Keratinocyte (primary cell): ENCODE measurements at regions not wholly inside any gene's neighbourhood (a gene's known extent, or its start where the extent isn't known, plus 50 kb on each side); places are given as distances from the start of the nearest gene placed in this dataset.

Experiments
- DNase-seq: peaks from one replicate; pipeline ENCODE4 v3.0.0-alpha.2; 2011; ENCODE audit warnings: low read depth, missing footprints, low spot score
- FAIRE-seq: peaks from 2 replicates; lab custom pipeline; 2011; peaks lifted over from hg19 to GRCh38; lab: Jason Lieb, UNC
- H2AFZ ChIP-seq: 2 replicates; pipeline ENCODE4 v1.6.0; 2012; ENCODE audit warnings: low read length, control low read depth, inconsistent platforms; ENCODE audit not compliant: control insufficient read depth
- H3K27ac ChIP-seq: 2 replicates; pipeline ENCODE4 v1.5.1; 2011; ENCODE audit warnings: low read length; ENCODE audit not compliant: control insufficient read depth, insufficient read depth
- H3K27me3 ChIP-seq: 3 replicates; pipeline ENCODE4 v1.6.0; 2011; ENCODE audit warnings: low read length; ENCODE audit not compliant: control insufficient read depth, insufficient read depth; ENCODE audit errors: extremely low read depth
- H3K36me3 ChIP-seq, 2 experiments: 2 replicates in 1 of 2; 3 replicates in 1 of 2; pipeline ENCODE4 v1.5.1; 2011; ENCODE audit warnings: low read length in 2 of 2, mild to moderate bottlenecking in 1 of 2; ENCODE audit not compliant: control insufficient read depth in 2 of 2, insufficient read depth in 2 of 2; ENCODE audit errors: extremely low read depth in 1 of 2
- H3K4me1 ChIP-seq: 3 replicates; pipeline ENCODE4 v1.5.1; 2011; ENCODE audit warnings: low read length; ENCODE audit not compliant: control insufficient read depth, insufficient read depth; ENCODE audit errors: extremely low read depth
- H3K4me2 ChIP-seq: 3 replicates; pipeline ENCODE4 v1.6.0; 2011; ENCODE audit warnings: low read depth, low read length; ENCODE audit not compliant: control insufficient read depth, insufficient read depth; ENCODE audit errors: extremely low read depth
- H3K4me3 ChIP-seq, 3 experiments: fragments of 200-600 bp in 1 of 3; sonication (generic) in 1 of 3; 2 replicates in 2 of 3; 3 replicates in 1 of 3; pipeline ENCODE4 v1.5.1; 2011 to 2016; ENCODE audit warnings: low read length in 3 of 3, mild to moderate bottlenecking in 3 of 3, control low read depth in 2 of 3, inconsistent platforms in 1 of 3, low read depth in 1 of 3, mixed read lengths in 1 of 3, mixed run types in 1 of 3, moderate library complexity in 1 of 3; ENCODE audit not compliant: control insufficient read depth in 2 of 3, insufficient read depth in 2 of 3; ENCODE audit errors: extremely low read depth in 1 of 3
- H3K79me2 ChIP-seq: 2 replicates; pipeline ENCODE4 v1.6.0; 2012; ENCODE audit warnings: low read length; ENCODE audit not compliant: control insufficient read depth, insufficient read depth
- H3K9ac ChIP-seq: 3 replicates; pipeline ENCODE4 v1.6.0; 2011; ENCODE audit warnings: low read length; ENCODE audit not compliant: control insufficient read depth, insufficient read depth; ENCODE audit errors: extremely low read depth
- H3K9me1 ChIP-seq: 3 replicates; pipeline ENCODE4 v1.6.0; 2011; ENCODE audit warnings: low read length; ENCODE audit not compliant: control insufficient read depth, insufficient read depth; ENCODE audit errors: extremely low read depth
- H3K9me3 ChIP-seq: 2 replicates; pipeline ENCODE4 v1.5.1; 2012; ENCODE audit warnings: low read depth, low read length; ENCODE audit not compliant: control insufficient read depth
- H4K20me1 ChIP-seq: 3 replicates; pipeline ENCODE4 v1.6.0; 2011; ENCODE audit warnings: low read length; ENCODE audit not compliant: control insufficient read depth, insufficient read depth; ENCODE audit errors: extremely low read depth
- EZH2 ChIP-seq: IDR thresholded peaks from one replicate; pipeline ENCODE4 v1.6.1; 2012; ENCODE audit warnings: inconsistent platforms, mild to moderate bottlenecking, low read length, moderate library complexity
- dilution Hi-C: fragments of 300-500 bp; cut with MboI; formaldehyde crosslinking; loops from one replicate; pipeline ENCODE4 v1.7.0; 2020; ENCODE audit warnings: low sequenced_read_pairs; ENCODE audit not compliant: extremely low pct_ligation_motif_present
- TF ChIP-seq, protein P1 (sequence below), 3 experiments: IDR thresholded peaks in 1 of 3; conservative IDR thresholded peaks in 1 of 3; optimal IDR thresholded peaks in 1 of 3; 2 replicates in 2 of 3; 3 replicates in 1 of 3; pipeline versions ENCODE3 to v1.5.1; 2011; ENCODE audit warnings: low read length in 3 of 3, mild to moderate bottlenecking in 3 of 3, moderate library complexity in 2 of 3, control low read depth in 1 of 3, inconsistent platforms in 1 of 3; ENCODE audit not compliant: insufficient read depth in 2 of 3; ENCODE audit errors: extremely low read depth in 1 of 3

DNA sequence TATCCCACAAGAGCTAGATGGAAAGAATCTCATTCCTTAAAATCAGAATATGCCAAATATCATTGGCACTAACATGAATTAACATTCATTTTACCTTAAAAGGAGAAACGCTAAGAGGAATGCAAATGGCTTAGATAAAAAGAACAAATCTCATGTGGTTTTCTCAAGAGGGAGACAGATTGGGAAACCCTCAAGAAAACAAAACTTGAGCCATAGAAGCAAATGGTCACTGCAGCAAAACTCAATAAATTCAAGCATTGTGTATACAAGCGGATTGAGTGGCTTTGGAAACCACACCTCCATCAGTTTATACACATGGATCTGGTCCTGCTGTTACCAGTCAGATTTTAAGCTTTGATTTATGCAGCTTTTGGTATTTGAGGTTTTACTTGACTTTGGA is 1331.8 kb upstream of the ZEB2 start:
- no peak overlapping the region for H3K9ac ChIP-seq
- no peak overlapping the region for H3K4me2 ChIP-seq
- H3K27ac ChIP-seq = no peak overlapping the region
- no peaks in the 10 kb centered on the region for H4K20me1 ChIP-seq
- no peaks in the 10 kb centered on the region for H3K4me1 ChIP-seq
- H2AFZ ChIP-seq = no peak overlapping the region
- no peaks in the 10 kb centered on the region for H3K9me3 ChIP-seq
- no peaks in the 10 kb centered on the region for H3K79me2 ChIP-seq
- no peak overlapping the region for H3K4me3 ChIP-seq
- DNase-seq = no peak
- FAIRE-seq = no peak
- dilution Hi-C loops = no loop called here
- TF ChIP-seq EZH2 = no peak
- TF ChIP-seq, protein P1, sequence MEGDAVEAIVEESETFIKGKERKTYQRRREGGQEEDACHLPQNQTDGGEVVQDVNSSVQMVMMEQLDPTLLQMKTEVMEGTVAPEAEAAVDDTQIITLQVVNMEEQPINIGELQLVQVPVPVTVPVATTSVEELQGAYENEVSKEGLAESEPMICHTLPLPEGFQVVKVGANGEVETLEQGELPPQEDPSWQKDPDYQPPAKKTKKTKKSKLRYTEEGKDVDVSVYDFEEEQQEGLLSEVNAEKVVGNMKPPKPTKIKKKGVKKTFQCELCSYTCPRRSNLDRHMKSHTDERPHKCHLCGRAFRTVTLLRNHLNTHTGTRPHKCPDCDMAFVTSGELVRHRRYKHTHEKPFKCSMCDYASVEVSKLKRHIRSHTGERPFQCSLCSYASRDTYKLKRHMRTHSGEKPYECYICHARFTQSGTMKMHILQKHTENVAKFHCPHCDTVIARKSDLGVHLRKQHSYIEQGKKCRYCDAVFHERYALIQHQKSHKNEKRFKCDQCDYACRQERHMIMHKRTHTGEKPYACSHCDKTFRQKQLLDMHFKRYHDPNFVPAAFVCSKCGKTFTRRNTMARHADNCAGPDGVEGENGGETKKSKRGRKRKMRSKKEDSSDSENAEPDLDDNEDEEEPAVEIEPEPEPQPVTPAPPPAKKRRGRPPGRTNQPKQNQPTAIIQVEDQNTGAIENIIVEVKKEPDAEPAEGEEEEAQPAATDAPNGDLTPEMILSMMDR (optimal IDR thresholded peaks at IDR 0.05 in 1 of 3, IDR thresholded peaks at IDR 0.05 in 1 of 3, conservative IDR thresholded peaks at IDR 0.05 in 1 of 3; ENCODE audit: extremely low read depth in 1 of 3, insufficient read depth in 2 of 3, low read length in 3 of 3) = no peak
- no peaks in the 10 kb centered on the region for H3K27me3 ChIP-seq
- H3K9me1 ChIP-seq = no peaks in the 10 kb centered on the region
- H3K36me3 ChIP-seq = no peaks in the 10 kb centered on the region

DNA sequence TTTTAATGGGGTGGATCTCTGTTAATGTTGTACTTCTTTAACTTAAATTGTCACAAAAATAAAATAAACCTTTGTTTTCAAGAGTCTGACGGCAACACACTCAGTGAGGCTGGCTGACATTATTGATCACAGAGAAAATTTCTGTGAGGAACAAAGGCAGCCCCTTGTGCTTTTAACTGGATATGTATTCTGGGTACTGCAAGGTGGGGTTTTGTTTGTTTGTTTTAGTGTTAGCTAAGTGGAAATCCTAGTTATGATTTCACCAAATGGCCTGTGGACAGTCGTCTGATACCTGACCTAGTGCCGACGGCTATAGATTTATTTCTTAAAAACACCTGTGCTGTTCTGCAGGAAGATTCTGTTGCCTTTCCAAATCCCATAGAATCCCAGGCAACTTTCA is 1329.5 kb upstream of the ZEB2 start:
- no peaks in the 10 kb centered on the region for H4K20me1 ChIP-seq
- no peak for DNase-seq
- dilution Hi-C loops = no loop called here
- no peaks in the 10 kb centered on the region for H3K9me1 ChIP-seq
- H3K4me1 ChIP-seq = no peaks in the 10 kb centered on the region
- H3K79me2 ChIP-seq = no peaks in the 10 kb centered on the region
- TF ChIP-seq, protein P1 (optimal IDR thresholded peaks at IDR 0.05 in 1 of 3, IDR thresholded peaks at IDR 0.05 in 1 of 3, conservative IDR thresholded peaks at IDR 0.05 in 1 of 3; ENCODE audit: extremely low read depth in 1 of 3, insufficient read depth in 2 of 3, low read length in 3 of 3) = no peak
- TF ChIP-seq EZH2 = no peak
- no peak overlapping the region for H3K27ac ChIP-seq
- H3K27me3 ChIP-seq = no peaks in the 10 kb centered on the region
- H3K9ac ChIP-seq = no peak overlapping the region
- no peak overlapping the region for H3K4me3 ChIP-seq
- no peak overlapping the region for H2AFZ ChIP-seq
- H3K36me3 ChIP-seq = no peaks in the 10 kb centered on the region
- no peak for FAIRE-seq
- no peak overlapping the region for H3K4me2 ChIP-seq
- H3K9me3 ChIP-seq = no peaks in the 10 kb centered on the region
